Spleen (tissue), 11 donors: ENCODE measurements at regions not wholly inside any gene's neighbourhood (a gene's known extent, or its start where the extent isn't known, plus 50 kb on each side); places are given as distances from the start of the nearest gene placed in this dataset.

Experiments used
- DNase-seq: peaks from one replicate; pipeline ENCODE4 v3.0.0-alpha.2; 2020
- H3K27ac ChIP-seq, 8 donors: fragments of 200-600 bp; sonication (generic) in 7 of 8; 1 replicate in 4 of 8; 2 replicates in 4 of 8; pipeline versions ENCODE4 v1.5.0 to v1.8.0; 2016 to 2021; ENCODE audit warnings: inconsistent platforms in 4 of 8, mild to moderate bottlenecking in 4 of 8, moderate library complexity in 1 of 8
- H3K27me3 ChIP-seq, 7 donors: fragments of 200-600 bp; sonication (generic) in 6 of 7; replicated peaks in 1 of 7; 1 replicate in 4 of 7; 2 replicates in 3 of 7; pipeline versions ENCODE4 v1.5.0 to v1.8.0; 2016 to 2021; ENCODE audit warnings: inconsistent platforms in 3 of 7, mild to moderate bottlenecking in 1 of 7
- H3K36me3 ChIP-seq, 6 donors: fragments of 200-600 bp; sonication (generic) in 5 of 6; 1 replicate in 4 of 6; 2 replicates in 2 of 6; pipeline versions ENCODE4 v1.5.0 to v1.8.0; 2016 to 2021; ENCODE audit warnings: inconsistent platforms in 2 of 6
- H3K4me1 ChIP-seq, 6 donors: fragments of 200-600 bp; sonication (generic) in 5 of 6; 1 replicate in 3 of 6; 2 replicates in 3 of 6; pipeline versions ENCODE4 v1.5.0 to v1.8.0; 2016 to 2021; ENCODE audit warnings: inconsistent platforms in 3 of 6
- H3K4me3 ChIP-seq, 8 donors: fragments of 200-600 bp; sonication (generic) in 7 of 8; 1 replicate in 4 of 8; 2 replicates in 4 of 8; pipeline versions ENCODE4 v1.5.0 to v1.8.0; 2016 to 2021; ENCODE audit warnings: inconsistent platforms in 4 of 8, mild to moderate bottlenecking in 4 of 8, moderate library complexity in 2 of 8
- H3K9me3 ChIP-seq, 8 donors: fragments of 200-600 bp; sonication (generic) in 7 of 8; 1 replicate in 4 of 8; 2 replicates in 4 of 8; pipeline versions ENCODE4 v1.5.0 to v1.8.0; 2016 to 2021; ENCODE audit warnings: inconsistent platforms in 4 of 8
- POLR2A ChIP-seq, 3 donors: fragments of 450-650 bp; IDR thresholded peaks; one replicate each; pipeline ENCODE4 v1.5.1; 2017; ENCODE audit warnings: antibody characterized with exemption in 3 of 3, mild to moderate bottlenecking in 1 of 3
- POLR2AphosphoS5 ChIP-seq, 3 donors: sonication (generic); formaldehyde crosslinking; IDR thresholded peaks; one replicate each; pipeline ENCODE4 v1.5.1; 2017; ENCODE audit warnings: antibody characterized with exemption in 3 of 3
- WGBS, 5 donors: extraction: QIAGEN DNeasy Blood & Tissue Kit in 3 of 5; methylation state at CpG; one replicate each; pipeline versions ENCODE4 v1.1.5 to v1.1.7; 2013 to 2018; 5-methylcytosine and 5-hydroxymethylcytosine counted together
- intact Hi-C: fragments of 100-400 bp; cut with DNase I; formaldehyde crosslinking; loops from one replicate; pipeline ENCODE4 v1.15.0; 2023; ENCODE audit warnings: low total_unique reads
- TF ChIP-seq, protein P1 (sequence below), 11 experiments: fragments of 200-600 bp in 7 of 11; fragments of 450-650 bp in 4 of 11; sonication (generic) in 4 of 11; IDR thresholded peaks in 8 of 11; conservative IDR thresholded peaks in 3 of 11; 1 replicate in 7 of 11; 2 replicates in 4 of 11; pipeline versions ENCODE4 v1.4.0 to v1.8.0; 2016 to 2021; ENCODE audit warnings: antibody characterized with exemption in 11 of 11, inconsistent platforms in 4 of 11, mild to moderate bottlenecking in 1 of 11
- donor health status: healthy with polysubstance abuse.
- donor health status: DM: no; HTN: no; CAD: no; lungs with moderate emphysema.
- donor health status: DM: no; HTN: no; CAD: no.
- donor health status: Bipolar disorder and iron deficiency.
- donor health status: healthy.
- donor health status: DM: no; HTN: no; CAD: no.
- donor health status: DM: yes; HTN: yes; CAD: no.

DNA sequence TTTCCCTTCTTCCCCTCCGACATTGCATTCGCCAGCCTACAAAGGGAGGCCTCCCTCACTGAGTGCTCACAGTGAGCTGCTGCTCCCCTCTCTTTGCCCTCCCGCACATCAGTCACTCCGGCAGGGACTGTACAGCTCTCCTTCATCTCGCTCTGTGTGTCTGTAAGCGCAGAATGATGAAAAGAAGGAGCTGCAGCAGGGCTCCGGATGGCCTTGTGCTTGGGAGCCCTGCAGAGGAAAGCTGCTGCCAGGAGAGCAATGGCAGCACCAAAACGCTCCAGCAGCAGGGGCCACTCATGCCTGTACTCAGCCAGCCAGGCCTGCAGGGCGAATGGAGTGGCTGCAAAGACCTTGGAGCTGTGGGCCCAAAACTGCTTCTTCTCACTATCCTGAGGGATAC is 107.0 kb upstream of the NSMCE3 start:
- H3K27ac ChIP-seq, result no peak overlapping the region
- TF ChIP-seq, protein P1, sequence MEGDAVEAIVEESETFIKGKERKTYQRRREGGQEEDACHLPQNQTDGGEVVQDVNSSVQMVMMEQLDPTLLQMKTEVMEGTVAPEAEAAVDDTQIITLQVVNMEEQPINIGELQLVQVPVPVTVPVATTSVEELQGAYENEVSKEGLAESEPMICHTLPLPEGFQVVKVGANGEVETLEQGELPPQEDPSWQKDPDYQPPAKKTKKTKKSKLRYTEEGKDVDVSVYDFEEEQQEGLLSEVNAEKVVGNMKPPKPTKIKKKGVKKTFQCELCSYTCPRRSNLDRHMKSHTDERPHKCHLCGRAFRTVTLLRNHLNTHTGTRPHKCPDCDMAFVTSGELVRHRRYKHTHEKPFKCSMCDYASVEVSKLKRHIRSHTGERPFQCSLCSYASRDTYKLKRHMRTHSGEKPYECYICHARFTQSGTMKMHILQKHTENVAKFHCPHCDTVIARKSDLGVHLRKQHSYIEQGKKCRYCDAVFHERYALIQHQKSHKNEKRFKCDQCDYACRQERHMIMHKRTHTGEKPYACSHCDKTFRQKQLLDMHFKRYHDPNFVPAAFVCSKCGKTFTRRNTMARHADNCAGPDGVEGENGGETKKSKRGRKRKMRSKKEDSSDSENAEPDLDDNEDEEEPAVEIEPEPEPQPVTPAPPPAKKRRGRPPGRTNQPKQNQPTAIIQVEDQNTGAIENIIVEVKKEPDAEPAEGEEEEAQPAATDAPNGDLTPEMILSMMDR (IDR thresholded peaks at IDR 0.05 in 8 of 11, conservative IDR thresholded peaks at IDR 0.05 in 3 of 11), result no peak
- TF ChIP-seq POLR2AphosphoS5 (IDR thresholded peaks at IDR 0.05) (no peak), POLR2A (IDR thresholded peaks at IDR 0.05) (no peak)
- H3K9me3 ChIP-seq, result no peaks in the 10 kb centered on the region
- no peaks in the 10 kb centered on the region for H3K36me3 ChIP-seq
- no peak for DNase-seq
- no peak overlapping the region for H3K4me3 ChIP-seq
- H3K27me3 ChIP-seq, result peaks cover 0 to 12% (median 0%) of the 10 kb centered on the region in 7 donors
- H3K4me1 ChIP-seq, result no peaks in the 10 kb centered on the region
- intact Hi-C loops, result no loop called here
- WGBS, 5 donors, result 66 to 80% (median 75%) methylated on average over 8 to 9 of the region's 9 CpGs

DNA sequence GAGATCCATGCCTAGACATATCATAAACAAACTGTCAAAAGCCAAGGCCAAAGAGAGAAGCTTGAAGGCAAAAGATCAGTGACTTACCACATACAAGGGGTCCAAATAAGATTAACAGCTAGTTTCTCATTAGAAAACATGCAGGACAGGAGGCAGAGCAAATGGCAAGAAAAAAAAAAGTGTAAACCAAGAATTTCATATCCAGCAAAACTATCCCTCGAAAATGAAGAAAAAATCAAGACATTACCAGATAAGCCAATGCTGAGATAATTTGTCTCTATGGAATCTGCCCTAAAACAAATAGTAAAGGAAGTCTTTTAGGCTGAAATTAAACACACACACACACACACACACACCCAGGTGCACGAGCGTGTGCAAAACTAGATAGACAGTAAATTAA is 99.6 kb upstream of the NSMCE3 start:
- H3K27me3 ChIP-seq, result peaks cover 0 to 11% (median 0%) of the 10 kb centered on the region in 7 donors
- H3K4me1 ChIP-seq, result no peaks in the 10 kb centered on the region
- no peak overlapping the region for H3K27ac ChIP-seq
- 85 to 92% (median 90%) methylated on average over 3 of the region's 3 CpGs for WGBS, 5 donors
- TF ChIP-seq POLR2AphosphoS5 (IDR thresholded peaks at IDR 0.05) (no peak), POLR2A (IDR thresholded peaks at IDR 0.05) (no peak)
- TF ChIP-seq, protein P1 (IDR thresholded peaks at IDR 0.05 in 8 of 11, conservative IDR thresholded peaks at IDR 0.05 in 3 of 11), result no peak
- DNase-seq, result no peak
- intact Hi-C loops, result no loop called here
- H3K4me3 ChIP-seq, result no peak overlapping the region
- no peaks in the 10 kb centered on the region for H3K36me3 ChIP-seq
- H3K9me3 ChIP-seq, result peaks cover 0 to 37% (median 22%) of the 10 kb centered on the region in 8 donors

DNA sequence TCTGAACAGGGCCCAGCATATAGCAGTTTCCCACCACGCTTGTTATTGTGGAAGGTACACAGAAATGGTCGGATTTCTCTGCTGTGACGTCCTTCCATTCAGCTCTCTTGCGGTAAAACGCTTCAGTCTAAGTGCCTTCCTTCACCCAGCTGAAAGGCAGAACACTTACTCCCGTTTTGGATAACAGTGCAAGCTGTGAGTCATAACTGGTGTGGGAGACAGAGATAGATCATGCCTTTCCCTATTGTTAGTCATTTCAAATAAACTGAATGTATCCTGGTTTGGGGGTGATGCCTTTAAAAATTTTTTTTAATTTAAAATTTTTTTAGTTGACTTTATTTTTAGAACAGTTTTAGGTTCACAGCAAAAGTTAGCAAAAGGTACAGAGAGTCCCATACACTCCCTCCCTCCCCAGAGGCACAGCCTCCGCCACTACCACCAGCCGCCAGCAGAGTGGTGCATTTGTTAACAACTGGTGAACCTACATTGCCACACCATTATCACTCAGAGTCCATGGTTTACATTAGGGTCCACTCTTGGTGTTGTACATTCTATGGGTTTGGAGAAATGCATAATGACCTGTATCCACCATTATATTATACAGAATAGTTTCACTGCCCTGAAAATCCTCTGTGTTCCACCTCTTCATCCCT is 94.9 kb upstream of the NSMCE3 start:
- H3K4me3 ChIP-seq, result no peak overlapping the region
- intact Hi-C loops, result no loop called here
- peaks cover 0 to 11% (median 0%) of the 10 kb centered on the region in 7 donors for H3K27me3 ChIP-seq
- DNase-seq, result no peak
- WGBS, 5 donors, result 65 to 78% (median 71%) methylated on average over 8 of the region's 8 CpGs
- H3K27ac ChIP-seq, result no peak overlapping the region
- H3K9me3 ChIP-seq, result peaks cover 0 to 25% (median 15%) of the 10 kb centered on the region in 8 donors
- TF ChIP-seq POLR2A (IDR thresholded peaks at IDR 0.05) (no peak), POLR2AphosphoS5 (IDR thresholded peaks at IDR 0.05) (no peak)
- TF ChIP-seq, protein P1 (IDR thresholded peaks at IDR 0.05 in 8 of 11, conservative IDR thresholded peaks at IDR 0.05 in 3 of 11), result no peak
- H3K36me3 ChIP-seq, result no peaks in the 10 kb centered on the region
- no peaks in the 10 kb centered on the region for H3K4me1 ChIP-seq

DNA sequence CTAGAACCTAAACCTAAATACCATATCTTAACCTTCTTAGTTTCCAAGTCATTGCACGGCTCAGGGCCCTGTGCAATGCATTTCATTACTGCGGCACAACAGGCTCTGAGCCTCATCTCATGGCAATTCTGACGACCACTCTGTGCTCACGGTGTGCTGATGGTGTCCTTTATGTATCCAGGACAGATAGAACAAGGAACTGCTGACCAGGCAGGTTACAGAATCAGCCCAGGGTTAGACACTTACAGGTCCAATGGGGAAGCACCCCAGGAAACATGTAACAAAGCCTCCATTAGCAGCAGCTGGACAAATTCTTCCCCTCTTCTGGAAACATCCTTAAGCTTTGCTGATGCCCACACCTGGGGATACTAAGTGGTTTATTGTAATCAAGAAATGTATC is 91.9 kb upstream of the NSMCE3 start:
- no peak for DNase-seq
- H3K27ac ChIP-seq, result no peak overlapping the region
- H3K9me3 ChIP-seq, result no peaks in the 10 kb centered on the region
- H3K4me1 ChIP-seq, result no peaks in the 10 kb centered on the region
- intact Hi-C loops, result no loop called here
- WGBS, 5 donors, result 85 to 91% (median 87%) methylated on average over 4 of the region's 4 CpGs
- no peak overlapping the region for H3K4me3 ChIP-seq
- no peak for TF ChIP-seq POLR2A (IDR thresholded peaks at IDR 0.05)
- TF ChIP-seq, protein P1 (IDR thresholded peaks at IDR 0.05 in 8 of 11, conservative IDR thresholded peaks at IDR 0.05 in 3 of 11), result no peak
- TF ChIP-seq POLR2AphosphoS5 (IDR thresholded peaks at IDR 0.05), result no peak
- H3K36me3 ChIP-seq, result no peaks in the 10 kb centered on the region
- H3K27me3 ChIP-seq, result peaks cover 0 to 6% (median 0%) of the 10 kb centered on the region in 7 donors
